ENCODE measurements at regions not wholly inside any gene's neighbourhood (a gene's known extent, or its start where the extent isn't known, plus 50 kb on each side); places are given as distances from the start of the nearest gene placed in this dataset.

GRCh38 chr1:234909307-234909810, 219.3 kb downstream of the TOMM20 start:
- DNase-seq: no peak
- Histone ChIP-seq H3K36me3 (no peaks in the 10 kb centered on the region), H3K27ac (no peak overlapping the region), H3K9me3 (no peaks in the 10 kb centered on the region), H3K4me3 (no peak overlapping the region), H3K4me1 (peaks cover 13 to 64% (median 46%) of the 10 kb centered on the region in 9 donors), H3K27me3 (no peaks in the 10 kb centered on the region)
- WGBS, 2 donors: 94 to 95% methylated on average over 1 of the region's 1 CpG
- no peak for TF ChIP-seq CTCF (IDR thresholded peaks at IDR 0.05)
- intact Hi-C loops (cut with DNase I): no loop called here
- no peak for ATAC-seq

- TF ChIP-seq CTCF (IDR thresholded peaks at IDR 0.05): no peak
- Histone ChIP-seq H3K4me1 (peaks cover 13 to 59% (median 44%) of the 10 kb centered on the region in 9 donors), H3K36me3 (no peaks in the 10 kb centered on the region), H3K4me3 (no peak overlapping the region), H3K9me3 (no peaks in the 10 kb centered on the region), H3K27ac (peak overlapping the region in 9 of 10 donors; percentile 24 to 80 (median 60)), H3K27me3 (no peaks in the 10 kb centered on the region)
- intact Hi-C loops (cut with DNase I): no loop called here
- DNase-seq (no peak), ATAC-seq (peak in 4 of 8 donors; percentile 4 to 23 (median 13))
- 89 to 90% methylated on average over 9 of the region's 9 CpGs for WGBS, 2 donors
Measured at GRCh38 chr1:234908571-234908970, 220.1 kb downstream of the TOMM20 start.

GRCh38 chr1:234907940-234908405, 220.7 kb downstream of the TOMM20 start:
- ATAC-seq (peak in 7 of 8 donors; percentile 31 to 70 (median 60)), DNase-seq (no peak)
- H3K9me3 ChIP-seq: no peaks in the 10 kb centered on the region
- H3K4me3 ChIP-seq: no peak overlapping the region
- WGBS, 2 donors: 42 to 45% methylated on average over 6 of the region's 6 CpGs
- no peaks in the 10 kb centered on the region for H3K36me3 ChIP-seq
- H3K27me3 ChIP-seq: no peaks in the 10 kb centered on the region
- peaks cover 9 to 53% (median 38%) of the 10 kb centered on the region in 9 donors for H3K4me1 ChIP-seq
- H3K27ac ChIP-seq: peak overlapping the region in 9 of 10 donors; percentile 24 to 80 (median 60)
- intact Hi-C loops (cut with DNase I): no loop called here
- no peak for TF ChIP-seq CTCF (IDR thresholded peaks at IDR 0.05)

DNA sequence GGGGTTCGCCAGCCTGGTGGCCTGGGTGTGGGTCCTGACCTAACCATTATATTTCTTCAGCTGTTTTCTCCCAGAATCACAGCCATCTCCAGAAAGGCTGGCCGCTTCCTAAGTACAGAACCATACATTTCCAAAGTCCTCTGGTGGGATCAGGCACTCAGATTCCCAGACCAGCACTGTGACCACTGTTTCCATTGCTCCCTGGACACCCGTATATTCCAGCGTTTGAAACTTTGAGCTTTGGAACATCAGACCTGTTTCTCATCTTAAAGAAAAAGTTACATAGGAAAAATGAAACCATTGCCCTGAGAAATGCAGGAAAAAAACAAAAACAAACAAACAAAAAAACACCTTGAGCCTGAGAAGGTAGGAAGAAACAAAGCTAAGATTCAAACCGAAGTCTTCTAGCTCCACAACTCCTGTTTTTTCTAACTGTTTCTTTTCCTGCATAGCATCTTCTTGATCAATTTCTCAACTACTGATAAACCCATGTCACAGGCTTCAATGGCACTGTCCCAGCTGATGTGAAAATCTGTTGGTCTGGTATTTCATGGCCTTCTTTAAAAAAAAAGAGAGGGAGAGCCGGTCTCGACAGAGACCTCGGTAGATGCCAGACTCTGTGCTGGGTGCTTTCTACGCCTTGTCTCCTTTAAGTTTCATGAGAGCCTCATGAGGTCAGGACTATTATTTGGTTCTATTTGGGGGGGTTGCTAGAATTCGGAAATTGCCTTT, 221.3 kb downstream of the TOMM20 start:
- DNase-seq: no peak
- Histone ChIP-seq H3K27ac (peak overlapping the region in 7 of 10 donors; percentile 59 to 80 (median 72)), H3K4me3 (no peak overlapping the region), H3K27me3 (no peaks in the 10 kb centered on the region), H3K9me3 (no peaks in the 10 kb centered on the region), H3K4me1 (peaks cover 3 to 47% (median 32%) of the 10 kb centered on the region in 9 donors), H3K36me3 (no peaks in the 10 kb centered on the region)
- 67 to 70% methylated on average over 10 of the region's 10 CpGs for WGBS, 2 donors
- TF ChIP-seq CTCF (IDR thresholded peaks at IDR 0.05): no peak
- intact Hi-C loops (cut with DNase I): no loop called here
- ATAC-seq: peak in 4 of 8 donors; percentile 9 to 31 (median 22)

Data from heart right ventricle (tissue), 16 donors.